ENCODE measurements at regions not wholly inside any gene's neighbourhood (a gene's known extent, or its start where the extent isn't known, plus 50 kb on each side); places are given as distances from the start of the nearest gene placed in this dataset.

- TF ChIP-seq SREBF2 (IDR thresholded peaks at IDR 0.05), result no peak
- TF ChIP-seq ZC3H11A (IDR thresholded peaks at IDR 0.05), result no peak
- TF ChIP-seq RCOR1 (IDR thresholded peaks at IDR 0.05; ENCODE audit: low read depth, low read length), result no peak
- TF ChIP-seq ZNF302 (CRISPR knock-in tag; IDR thresholded peaks at IDR 0.05), result no peak
Observed at GRCh38 chr13:90872491-90873025, 474.9 kb upstream of the MIR17HG start.
